Muscle of back (tissue), 3 donors: ENCODE measurements at regions not wholly inside any gene's neighbourhood (a gene's known extent, or its start where the extent isn't known, plus 50 kb on each side); places are given as distances from the start of the nearest gene placed in this dataset.
A peak's percentile ranks its signal among the peaks of the same experiment; 100 is the strongest.

ENCODE experiments used
- DNase-seq, 3 donors: peaks; one replicate each; pipeline versions ENCODE4 v3.0.0 to v3.0.0-alpha.2; 2013

DNA sequence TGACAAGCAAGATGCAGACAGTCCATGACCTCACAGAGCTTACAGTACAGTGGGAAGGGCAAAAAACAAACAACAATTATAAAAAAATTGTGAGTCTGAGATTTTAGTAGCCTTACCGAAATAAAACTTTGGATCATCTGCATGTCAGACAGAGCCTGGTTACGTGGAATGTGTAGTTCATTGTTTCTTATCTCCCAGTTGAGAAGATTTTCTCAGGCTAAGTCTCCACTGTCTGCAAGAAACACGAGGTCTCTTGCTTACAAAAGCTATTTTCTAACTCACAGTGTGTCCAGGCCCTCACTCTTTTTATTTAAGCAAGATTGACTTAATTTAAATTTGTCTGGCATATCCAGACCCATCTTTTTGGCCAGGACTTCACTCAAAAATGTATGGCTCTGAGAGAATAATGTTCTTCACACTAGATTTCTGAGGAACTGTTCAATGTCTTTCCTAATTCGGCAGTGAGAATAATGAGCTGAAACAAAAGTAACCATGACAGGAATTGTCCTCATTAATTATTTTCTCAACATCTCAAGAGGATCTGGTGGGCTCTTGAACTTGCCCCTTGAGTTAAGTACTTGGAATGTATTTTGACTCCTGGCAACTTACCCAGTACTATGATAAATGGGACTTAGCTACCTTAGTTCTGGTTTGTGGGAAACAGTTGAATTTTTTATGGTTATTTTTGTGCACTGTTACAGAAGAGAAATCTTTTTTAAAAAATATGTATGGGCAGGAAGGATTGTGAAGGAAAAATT, 265.1 kb upstream of the COL8A1 start:
- peak; percentile 16 to 76 (median 21) for DNase-seq

DNA sequence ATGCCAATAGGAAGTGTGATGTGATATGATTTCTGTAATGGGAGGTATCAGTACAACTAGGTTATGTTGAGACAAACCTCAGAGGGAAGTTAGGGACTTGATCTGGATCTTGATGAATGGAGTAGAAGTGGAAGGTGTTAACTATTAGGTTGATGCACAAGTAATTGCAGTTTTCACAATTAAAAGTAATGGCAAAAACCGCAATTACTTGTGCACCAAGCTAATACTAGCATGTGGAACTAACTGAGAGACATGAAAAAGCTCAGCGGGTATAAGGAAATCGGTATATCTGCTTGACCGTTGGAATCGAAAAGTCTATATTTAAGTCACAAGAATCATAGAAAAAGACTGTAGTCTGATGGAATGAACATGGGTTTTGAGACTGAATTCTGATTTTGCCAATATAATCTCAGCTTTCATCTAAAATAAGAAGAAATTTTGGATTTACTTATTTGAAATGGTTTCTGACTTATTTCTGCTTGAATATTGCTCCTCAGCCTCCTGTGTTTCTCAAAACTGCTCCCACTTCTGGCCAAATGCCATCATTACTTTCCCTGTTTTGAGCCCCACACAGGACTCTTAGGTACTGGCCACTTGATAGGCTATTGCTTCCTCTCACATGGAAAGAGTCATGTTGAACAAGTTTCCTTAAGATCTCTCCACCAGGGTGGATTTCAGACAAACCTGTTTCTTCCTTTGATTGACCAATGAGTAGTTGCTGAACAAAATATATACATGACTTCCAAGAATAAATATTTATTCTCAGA, 271.5 kb upstream of the COL8A1 start:
- no peak for DNase-seq

DNA sequence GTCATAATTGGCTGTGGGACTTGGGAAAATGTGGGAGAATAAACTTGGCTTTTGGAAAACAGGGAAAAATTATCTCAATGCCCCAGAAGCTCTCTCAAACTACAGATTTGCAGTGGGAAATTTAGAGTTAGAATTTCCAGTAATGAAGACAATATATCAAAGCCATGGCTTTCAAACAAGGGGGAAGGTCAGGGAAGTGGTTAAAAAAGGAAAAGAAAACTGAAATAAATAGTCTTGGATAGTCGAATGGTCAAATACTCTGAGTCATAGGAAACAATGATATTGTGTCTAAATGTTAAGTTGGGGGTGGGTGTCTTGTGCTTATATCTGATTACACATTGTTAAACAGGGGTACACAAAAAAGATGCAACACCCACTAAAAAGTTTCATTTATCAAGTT, 272.4 kb upstream of the COL8A1 start:
- no peak for DNase-seq

DNA sequence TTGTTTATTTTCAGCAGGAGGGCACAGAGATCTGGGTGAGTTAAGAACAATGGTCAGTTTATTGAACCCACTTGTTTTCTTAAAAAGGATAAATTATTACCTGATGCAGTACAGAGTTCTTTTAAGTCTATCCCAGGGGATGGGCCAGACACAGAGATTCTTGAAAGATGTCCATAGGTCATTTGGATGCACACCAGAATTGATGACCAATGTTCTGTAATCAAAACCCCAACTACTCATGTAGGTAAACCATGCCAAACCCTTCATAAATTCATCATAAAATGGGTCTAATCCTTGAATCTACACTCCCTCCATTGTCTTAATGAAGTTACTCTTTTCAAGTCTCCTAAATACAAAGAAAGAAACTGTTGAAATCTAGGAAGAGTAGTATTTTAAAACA, 273.0 kb upstream of the COL8A1 start:
- DNase-seq = no peak

DNA sequence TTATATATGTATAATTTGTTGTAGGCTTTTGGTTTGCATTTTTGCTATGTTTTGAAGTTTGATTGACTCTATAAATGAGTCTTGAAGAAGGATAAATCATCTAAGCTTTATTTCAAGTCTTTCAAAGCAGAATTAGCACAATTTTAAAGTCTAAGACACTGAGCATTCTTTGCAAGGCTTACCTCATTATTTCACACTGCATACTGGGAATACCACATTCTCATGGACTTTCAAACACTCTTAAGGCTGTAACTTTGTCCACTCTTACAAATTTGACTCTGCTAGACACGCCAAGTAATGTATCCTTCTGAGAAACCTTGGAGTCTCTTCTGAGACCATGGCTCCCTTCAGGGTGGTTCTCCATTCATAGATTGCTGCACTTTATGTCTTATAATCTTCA, 281.3 kb upstream of the COL8A1 start:
- DNase-seq = no peak

DNA sequence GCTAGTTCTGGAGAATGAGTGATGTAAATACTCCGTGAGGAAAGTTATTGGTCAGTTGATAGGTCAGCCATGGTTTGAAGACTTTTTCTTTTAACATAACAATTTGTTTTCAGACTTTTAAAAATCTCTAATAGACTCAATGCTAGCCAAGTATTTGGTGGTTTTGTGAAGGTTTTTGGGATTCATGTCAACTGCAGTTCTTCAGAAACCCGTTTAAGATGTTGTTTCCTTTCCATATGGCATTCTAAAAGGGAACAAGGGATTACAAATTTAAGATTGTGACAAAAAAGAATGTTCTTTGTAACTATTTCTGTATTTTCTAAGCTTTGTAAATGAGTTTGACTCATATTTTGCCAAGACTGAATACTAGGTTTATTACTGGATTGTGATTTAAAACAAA, 281.7 kb upstream of the COL8A1 start:
- peak in 1 of 3 donors; percentile 28 for DNase-seq

DNA sequence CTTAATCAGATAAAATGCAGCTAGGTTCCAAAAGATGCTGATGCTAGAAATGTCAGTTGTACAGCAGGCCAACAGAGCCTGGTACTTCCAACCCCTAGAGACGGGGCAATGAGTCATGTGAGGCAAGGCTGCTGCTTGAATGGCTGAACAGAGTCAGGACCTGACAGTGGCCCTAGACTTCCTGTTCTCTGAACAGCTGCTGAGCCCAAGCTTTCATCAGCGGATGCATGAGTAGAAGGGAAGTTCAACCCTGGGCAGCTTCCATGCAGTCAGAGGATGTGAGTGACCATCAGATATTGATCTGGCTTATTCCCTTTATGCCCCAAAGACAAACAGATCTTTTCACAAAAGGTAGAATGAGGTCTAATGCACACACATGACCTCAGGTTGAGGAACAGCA, 282.9 kb upstream of the COL8A1 start:
- DNase-seq = no peak

DNA sequence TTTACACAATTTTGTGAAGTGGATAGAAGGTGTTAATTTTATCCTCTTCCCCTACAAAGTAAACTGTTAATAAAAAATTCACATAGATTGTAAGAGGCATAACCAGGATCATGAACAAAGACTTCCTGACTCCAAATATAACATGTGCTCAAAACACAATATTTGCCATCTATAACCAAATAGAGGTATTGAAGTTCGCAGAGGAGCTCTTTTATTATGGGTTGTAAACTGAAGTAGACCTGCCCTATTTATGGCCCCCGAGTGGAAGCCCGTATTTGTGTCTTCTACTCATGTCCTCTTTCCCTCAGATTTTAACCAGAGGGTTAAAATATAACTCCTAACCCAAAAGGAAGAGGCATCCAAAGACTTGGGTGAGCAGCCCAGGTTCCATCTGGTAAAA, 285.6 kb upstream of the COL8A1 start:
- DNase-seq = no peak

DNA sequence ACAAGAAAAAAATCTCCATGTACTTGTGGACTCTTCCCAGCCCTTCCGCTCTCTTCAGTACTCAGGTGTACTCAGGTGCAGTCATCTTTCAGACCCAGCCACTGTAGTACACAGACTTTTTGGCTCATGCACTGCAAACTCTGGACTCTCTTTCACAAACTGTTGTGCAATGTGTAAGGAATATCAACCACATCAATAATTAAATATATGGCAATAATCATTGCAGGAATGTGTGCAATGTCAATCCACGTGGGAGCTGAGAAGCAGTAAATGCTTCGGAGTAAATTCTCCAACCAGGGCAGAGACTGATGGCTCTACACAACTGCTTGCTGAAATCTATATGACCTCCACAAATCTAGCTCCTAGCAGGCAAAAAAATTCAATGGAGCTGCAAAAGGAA, 287.3 kb upstream of the COL8A1 start:
- DNase-seq = no peak

DNA sequence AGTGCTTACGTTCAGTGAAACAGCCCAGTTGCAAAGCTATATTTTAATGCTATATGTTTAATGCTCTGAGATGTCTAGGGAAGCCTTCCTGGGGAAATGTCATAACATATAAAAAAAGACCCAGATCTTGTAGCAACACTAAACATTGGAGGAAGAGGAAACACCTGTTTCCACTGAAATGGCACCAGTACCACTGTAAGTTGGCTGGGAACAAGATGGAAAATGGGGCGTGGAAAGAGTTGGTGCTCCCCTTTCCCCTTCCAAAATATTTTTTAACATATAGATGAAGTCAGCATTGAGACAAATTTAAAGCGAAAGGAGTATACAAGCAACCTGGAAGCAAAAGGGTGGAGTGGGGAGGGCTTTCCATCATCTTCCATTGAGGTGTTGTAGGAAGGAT, 289.9 kb upstream of the COL8A1 start:
- DNase-seq = no peak

DNA sequence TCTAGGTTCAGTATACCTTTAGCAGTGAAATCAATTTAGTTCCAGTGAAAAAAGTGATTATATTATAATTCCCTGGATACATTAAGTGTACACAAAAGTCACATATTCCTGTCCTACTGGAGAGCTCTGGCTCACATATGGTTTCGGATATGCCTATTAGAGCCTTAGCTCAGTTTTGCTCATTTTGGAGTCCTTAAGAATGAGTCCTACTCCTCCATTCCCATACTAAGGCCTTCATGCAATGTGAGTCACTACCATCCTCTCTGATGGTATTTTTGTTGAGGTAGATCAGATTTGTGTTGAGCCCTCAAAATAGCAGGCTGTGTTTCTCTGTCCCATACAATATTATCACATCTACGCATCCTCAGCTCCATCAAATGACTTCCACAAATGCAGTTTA, 294.2 kb upstream of the COL8A1 start:
- DNase-seq = peak in 1 of 3 donors; percentile 20

DNA sequence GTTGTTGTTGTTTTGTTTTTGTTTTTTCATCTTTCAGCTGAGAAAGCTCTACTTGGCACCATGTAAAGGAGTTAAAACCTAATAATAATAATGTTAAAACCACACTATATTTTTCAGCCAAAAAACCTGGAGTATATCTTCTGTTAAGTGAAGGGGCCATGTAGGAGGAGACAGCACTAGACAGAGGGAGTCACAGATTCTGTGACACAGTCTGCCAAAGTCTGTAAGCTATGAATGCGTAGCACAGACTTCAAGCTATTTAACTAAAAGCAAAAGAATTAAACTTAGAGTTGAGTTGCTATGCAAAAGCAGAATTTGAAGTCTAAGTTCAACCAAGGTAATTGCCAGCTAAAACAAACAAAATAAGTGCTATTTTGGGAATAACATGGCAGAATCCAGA, 296.0 kb upstream of the COL8A1 start:
- DNase-seq = peak in 1 of 3 donors; percentile 22

DNA sequence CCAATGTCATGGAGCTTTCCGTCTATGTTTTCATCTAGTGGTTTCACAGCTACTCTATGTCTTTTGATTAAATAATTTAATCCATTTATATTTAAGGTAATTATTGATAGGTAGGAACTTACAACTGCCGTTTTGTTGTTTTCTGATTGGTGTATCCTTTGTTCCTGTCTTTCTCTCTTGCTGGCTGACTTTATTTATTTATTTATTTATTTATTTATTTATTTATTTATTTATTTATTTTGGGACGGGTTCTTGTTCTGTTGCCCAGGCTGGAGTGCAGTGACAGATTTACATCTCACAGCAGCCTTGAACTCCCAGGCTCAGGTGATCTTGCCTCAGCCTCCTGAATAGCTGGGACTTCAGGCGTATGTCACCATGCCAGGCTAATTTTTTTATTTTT, 299.2 kb upstream of the COL8A1 start:
- DNase-seq = no peak

DNA sequence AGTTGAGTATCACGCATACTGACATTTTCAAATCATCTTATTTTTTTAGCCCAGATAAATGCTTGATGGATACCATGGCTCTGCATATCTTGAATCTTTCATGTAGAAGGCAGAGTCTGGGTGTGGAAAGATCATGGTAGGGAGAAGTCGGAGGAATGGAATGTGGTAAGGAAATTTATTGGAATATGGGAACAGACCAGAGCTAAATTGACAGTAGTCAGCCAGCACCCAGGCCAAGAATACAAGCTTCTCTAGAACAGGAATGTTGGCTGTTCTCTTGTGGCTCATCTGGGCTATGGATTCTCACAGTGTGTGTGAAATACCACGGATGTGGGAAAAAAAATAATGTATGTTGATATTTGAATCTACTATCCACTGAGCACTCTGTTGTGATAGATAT, 305.7 kb upstream of the COL8A1 start:
- DNase-seq = peak in 1 of 3 donors; percentile 29

DNA sequence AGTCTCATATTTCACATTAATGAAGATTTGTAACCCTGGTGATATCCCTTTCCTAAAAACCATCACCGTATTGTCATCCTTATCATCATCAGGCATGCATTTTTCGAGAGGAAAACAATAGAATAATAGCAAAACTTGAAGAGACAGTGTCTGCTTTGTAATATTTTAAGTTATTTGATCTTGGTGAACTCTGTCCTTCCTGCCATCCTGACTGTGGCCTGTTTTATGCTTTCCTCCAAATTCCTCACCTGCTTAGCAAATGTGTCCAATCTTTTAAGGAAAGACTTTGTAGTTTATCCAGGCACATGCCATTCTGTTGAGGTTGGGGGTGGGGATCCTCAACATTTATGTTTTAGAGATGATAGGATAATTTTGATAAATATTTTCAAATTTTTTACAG, 306.1 kb upstream of the COL8A1 start:
- DNase-seq = no peak

DNA sequence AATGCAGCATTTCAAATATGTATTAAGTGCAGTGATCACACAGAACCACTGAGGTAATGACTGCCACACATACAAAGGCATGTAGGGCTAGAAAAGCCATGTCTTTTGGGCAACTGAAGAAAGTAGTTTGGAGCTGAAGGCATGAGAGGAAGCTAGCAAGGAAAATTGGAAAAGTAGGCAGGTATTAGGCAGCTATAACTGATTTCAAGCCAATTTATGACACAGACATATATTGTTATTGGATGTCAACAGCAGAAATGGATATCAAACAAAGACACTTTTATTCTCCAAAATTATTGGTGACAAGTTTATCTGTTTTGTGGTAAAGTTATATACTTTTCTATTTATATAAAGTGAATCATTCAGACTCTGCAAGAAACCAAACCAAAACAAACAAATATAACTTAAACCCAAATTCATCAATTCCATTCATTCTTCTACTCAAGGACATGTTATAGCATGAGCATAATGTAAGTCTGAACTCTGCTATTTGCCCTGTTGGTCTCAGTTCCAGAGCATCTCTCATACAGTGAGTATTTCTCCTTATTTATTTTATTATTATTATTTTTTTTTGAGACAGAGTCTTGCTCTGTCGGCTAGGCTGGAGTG, 307.4 kb upstream of the COL8A1 start:
- DNase-seq = no peak

DNA sequence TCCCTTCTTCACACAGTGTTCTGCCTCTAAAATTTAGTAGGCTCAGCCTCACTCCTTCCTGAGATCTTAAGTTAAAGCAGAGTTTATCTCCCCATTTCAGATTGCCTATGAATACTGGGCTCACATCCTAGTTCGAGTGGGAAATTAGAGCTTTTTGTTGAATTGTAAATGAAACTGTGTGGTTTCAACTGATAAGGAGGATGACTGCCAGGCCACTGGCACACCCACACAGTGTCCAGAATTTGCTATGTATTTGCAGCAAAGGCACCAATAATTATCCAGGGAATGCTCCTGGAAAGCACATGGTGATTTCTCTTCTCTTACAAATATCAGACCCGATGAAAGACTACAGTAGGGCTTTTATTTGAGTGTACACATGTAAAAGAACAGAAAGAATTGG, 308.1 kb upstream of the COL8A1 start:
- DNase-seq = no peak

DNA sequence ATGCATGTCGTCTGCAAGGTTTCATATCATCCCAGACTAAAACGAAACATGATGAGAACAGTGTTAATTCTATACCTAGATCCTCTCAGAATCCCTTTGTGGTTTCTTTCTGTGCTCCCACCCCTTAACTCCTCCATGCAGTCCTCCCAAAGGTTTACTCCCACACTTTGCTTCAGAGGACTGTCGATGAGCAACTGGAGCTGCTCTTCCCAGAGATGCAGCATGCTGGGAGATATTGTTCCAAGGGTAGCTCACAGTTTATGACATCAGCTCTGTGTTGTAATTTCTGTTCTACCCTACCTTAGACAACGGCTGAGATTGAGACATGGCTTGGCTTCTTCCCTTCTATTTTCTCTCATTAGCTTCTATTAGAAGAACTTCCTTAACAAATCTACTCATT, 313.0 kb upstream of the COL8A1 start:
- no peak for DNase-seq

DNA sequence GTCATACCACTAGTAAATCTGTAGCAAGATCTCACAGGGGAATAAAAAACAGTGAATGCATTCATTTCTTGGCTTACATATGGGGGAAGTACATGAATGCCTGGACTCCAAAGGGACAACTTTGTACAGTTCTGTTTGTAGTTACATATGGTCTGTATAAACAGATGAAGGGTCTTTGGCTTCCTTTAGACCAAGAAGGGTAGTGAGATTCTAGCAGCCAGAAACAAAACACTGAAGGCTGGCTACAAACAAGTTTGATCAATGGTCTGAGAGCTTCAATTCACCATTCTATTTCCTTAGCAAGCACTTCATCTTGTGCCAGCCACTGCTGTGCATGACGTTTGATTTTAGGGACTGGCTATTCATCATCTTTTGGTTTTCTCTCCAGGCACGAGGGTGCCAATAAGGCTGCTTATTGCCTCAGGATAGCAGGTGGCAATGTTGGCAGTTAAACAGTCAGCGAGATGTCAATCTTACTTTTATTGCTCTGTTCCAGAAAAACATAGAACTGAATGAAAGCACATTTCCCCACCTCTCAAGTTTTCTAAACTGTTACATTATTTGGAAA, 313.7 kb upstream of the COL8A1 start:
- peak in 2 of 3 donors; percentile 6 to 43 for DNase-seq

DNA sequence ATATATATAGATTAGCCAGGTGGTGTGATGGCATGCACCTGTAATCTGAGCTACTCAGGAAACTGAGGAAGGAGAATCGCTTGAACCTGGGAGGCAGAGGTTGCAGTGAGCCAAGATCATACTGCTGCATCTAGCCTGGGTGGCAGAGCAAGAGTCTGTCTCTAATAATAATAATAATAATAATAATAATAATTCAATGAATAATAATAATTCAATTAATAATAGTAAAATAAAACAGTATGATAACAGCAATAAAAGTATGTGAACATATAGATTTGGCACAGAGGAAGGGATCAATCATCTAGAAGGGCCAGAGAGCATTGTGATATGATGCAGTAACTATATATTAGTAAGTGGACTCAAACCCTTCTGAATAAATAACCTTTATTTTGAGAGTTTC, 314.5 kb upstream of the COL8A1 start:
- no peak for DNase-seq

DNA sequence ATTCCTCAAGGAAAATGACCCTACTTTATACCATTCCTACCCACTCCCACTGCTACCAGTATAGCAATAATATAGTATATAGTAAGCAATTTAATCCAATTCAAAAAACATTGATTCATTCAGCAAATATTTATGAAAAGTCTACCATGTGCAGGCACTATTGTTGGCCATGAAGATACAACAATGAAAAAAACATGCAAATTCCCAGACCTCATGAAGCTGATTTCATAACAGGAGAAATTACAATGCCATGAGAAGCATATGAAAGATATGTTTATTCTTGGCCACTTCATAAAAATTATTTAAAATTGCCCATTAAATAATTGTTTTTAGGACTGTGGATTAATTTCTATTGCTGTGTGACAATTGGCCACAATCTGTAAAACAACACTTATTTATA, 315.8 kb upstream of the COL8A1 start:
- no peak for DNase-seq

DNA sequence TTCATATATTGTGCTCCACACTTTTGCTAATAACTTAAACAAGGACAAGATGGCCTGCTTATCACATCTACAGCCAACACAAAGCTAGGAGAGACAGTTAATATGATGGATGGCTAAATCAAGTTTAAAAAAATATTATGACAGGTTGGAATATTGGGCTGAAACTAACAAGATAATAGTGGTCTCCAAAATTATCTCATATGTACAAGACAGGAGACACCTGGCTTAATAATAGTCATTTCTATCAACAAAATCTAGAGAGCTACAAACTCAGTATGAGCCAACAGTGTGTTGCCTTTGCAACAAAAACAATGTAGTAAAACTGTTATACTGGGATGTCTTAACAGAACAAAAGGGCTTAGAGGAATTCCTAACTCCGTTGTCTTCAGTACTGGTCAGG, 317.1 kb upstream of the COL8A1 start:
- no peak for DNase-seq

DNA sequence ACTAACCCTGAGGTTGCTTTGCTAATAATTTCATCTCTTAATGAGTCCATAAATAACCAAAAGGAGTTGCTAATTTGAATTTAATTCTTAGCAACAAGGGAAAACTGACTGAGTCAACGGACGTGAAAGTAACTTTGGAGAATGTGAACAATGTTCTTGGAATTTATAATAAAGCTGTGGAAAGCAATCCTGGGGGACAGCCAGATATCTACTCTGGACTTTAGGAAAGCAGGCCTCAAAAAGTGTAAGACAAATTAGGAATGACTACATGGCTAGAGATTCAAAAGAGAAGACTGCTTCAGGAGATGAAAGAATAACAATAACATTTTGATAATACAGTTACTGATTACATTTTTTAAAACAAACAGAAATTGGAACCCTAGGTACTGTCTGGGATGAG, 318.4 kb upstream of the COL8A1 start:
- DNase-seq = peak in 2 of 3 donors; percentile 30 to 84
